ENCODE measurements at regions not wholly inside any gene's neighbourhood (a gene's known extent, or its start where the extent isn't known, plus 50 kb on each side); places are given as distances from the start of the nearest gene placed in this dataset.
"Not testable (repeated sequence)": the region's sequence is repeated elsewhere in the genome, so short reads cannot be mapped to it uniquely, and the experiment has no call there.

GRCh38 chr7:76805262-76805661 lies 178.2 kb upstream of the POMZP3 start:
- TF ChIP-seq CTCF (IDR thresholded peaks at IDR 0.05; ENCODE audit: borderline replicate concordance, extremely low read depth, low read length, poor library complexity, severe bottlenecking); EZH2 (IDR thresholded peaks at IDR 0.05; ENCODE audit: borderline replicate concordance, low read depth, low read length, severe bottlenecking): not testable (repeated sequence)

All from DND-41 (cell line).